Activated CD4-positive, alpha-beta T cell treated with anti-CD3 and anti-CD28 coated beads, Interleukin-2, amount 10 ng/mL, durations not matched to agents 24 days and 14 days (primary cell): ENCODE measurements at regions not wholly inside any gene's neighbourhood (a gene's known extent, or its start where the extent isn't known, plus 50 kb on each side); places are given as distances from the start of the nearest gene placed in this dataset.

Source experiments
- DNase-seq: peaks from one replicate; pipeline ENCODE4 v3.0.0; 2022
- H3K27ac Mint-ChIP-seq: one replicate; pipeline ENCODE4 v1.8.0; 2022; ENCODE audit warnings: mild to moderate bottlenecking, mixed read lengths
- H3K27me3 Mint-ChIP-seq: one replicate; pipeline ENCODE4 v1.8.0; 2022; ENCODE audit warnings: mixed read lengths
- H3K36me3 Mint-ChIP-seq: one replicate; pipeline ENCODE4 v1.8.0; 2022; ENCODE audit warnings: low read depth, mild to moderate bottlenecking, mixed read lengths
- H3K4me1 Mint-ChIP-seq: one replicate; pipeline ENCODE4 v1.8.0; 2021; ENCODE audit warnings: mixed read lengths
- H3K4me3 Mint-ChIP-seq: one replicate; pipeline ENCODE4 v1.8.0; 2022; ENCODE audit warnings: mild to moderate bottlenecking, moderate library complexity, mixed read lengths
- H3K9me3 Mint-ChIP-seq: one replicate; pipeline ENCODE4 v1.8.0; 2021; ENCODE audit warnings: mixed read lengths
- intact Hi-C: fragments of 100-400 bp; cut with micrococcal nuclease; formaldehyde crosslinking; loops from one replicate; pipeline ENCODE4 v1.15.1; 2023

GRCh38 chr14:22419620-22420019, 169.4 kb downstream of the DAD1 start:
- Mint-ChIP-seq H3K4me1 (no peaks in the 10 kb centered on the region), H3K36me3 (no peaks in the 10 kb centered on the region), H3K27me3 (no peaks in the 10 kb centered on the region), H3K27ac (no peak overlapping the region), H3K9me3 (no peaks in the 10 kb centered on the region), H3K4me3 (no peak overlapping the region)
- intact Hi-C loops: no loop called here
- no peak for DNase-seq

- no peak overlapping the region for H3K27ac Mint-ChIP-seq
- intact Hi-C loops: no loop called here
- no peak for DNase-seq
- no peaks in the 10 kb centered on the region for H3K27me3 Mint-ChIP-seq
- H3K9me3 Mint-ChIP-seq: no peaks in the 10 kb centered on the region
- H3K36me3 Mint-ChIP-seq: no peaks in the 10 kb centered on the region
- no peaks in the 10 kb centered on the region for H3K4me1 Mint-ChIP-seq
- no peak overlapping the region for H3K4me3 Mint-ChIP-seq
Measured at GRCh38 chr14:22418631-22419030, 170.4 kb downstream of the DAD1 start.

GRCh38 chr14:22417914-22418313, 171.1 kb downstream of the DAD1 start:
- intact Hi-C loops: no loop called here
- H3K27me3 Mint-ChIP-seq: no peaks in the 10 kb centered on the region
- DNase-seq: no peak
- H3K27ac Mint-ChIP-seq: no peak overlapping the region
- no peaks in the 10 kb centered on the region for H3K4me1 Mint-ChIP-seq
- H3K9me3 Mint-ChIP-seq: no peaks in the 10 kb centered on the region
- no peak overlapping the region for H3K4me3 Mint-ChIP-seq
- no peaks in the 10 kb centered on the region for H3K36me3 Mint-ChIP-seq

GRCh38 chr14:22416193-22416592, 172.8 kb downstream of the DAD1 start:
- H3K27me3 Mint-ChIP-seq: no peaks in the 10 kb centered on the region
- no peaks in the 10 kb centered on the region for H3K4me1 Mint-ChIP-seq
- intact Hi-C loops: no loop called here
- H3K27ac Mint-ChIP-seq: no peak overlapping the region
- no peaks in the 10 kb centered on the region for H3K9me3 Mint-ChIP-seq
- no peak for DNase-seq
- no peak overlapping the region for H3K4me3 Mint-ChIP-seq
- H3K36me3 Mint-ChIP-seq: no peaks in the 10 kb centered on the region

- no peak for DNase-seq
- H3K4me1 Mint-ChIP-seq: no peaks in the 10 kb centered on the region
- no peak overlapping the region for H3K4me3 Mint-ChIP-seq
- H3K27ac Mint-ChIP-seq: no peak overlapping the region
- no peaks in the 10 kb centered on the region for H3K9me3 Mint-ChIP-seq
- H3K27me3 Mint-ChIP-seq: no peaks in the 10 kb centered on the region
- intact Hi-C loops: no loop called here
- no peaks in the 10 kb centered on the region for H3K36me3 Mint-ChIP-seq
Measured at GRCh38 chr14:22415605-22415959, 173.4 kb downstream of the DAD1 start.

- Mint-ChIP-seq H3K4me3 (no peak overlapping the region), H3K4me1 (no peaks in the 10 kb centered on the region), H3K27ac (no peak overlapping the region), H3K36me3 (no peaks in the 10 kb centered on the region), H3K27me3 (no peaks in the 10 kb centered on the region), H3K9me3 (no peaks in the 10 kb centered on the region)
- intact Hi-C loops: no loop called here
- DNase-seq: no peak
Measured at GRCh38 chr14:22414876-22415604, 174.0 kb downstream of the DAD1 start.

GRCh38 chr14:22412926-22413411, 176.1 kb downstream of the DAD1 start:
- DNase-seq: no peak
- no peaks in the 10 kb centered on the region for H3K4me1 Mint-ChIP-seq
- no peaks in the 10 kb centered on the region for H3K9me3 Mint-ChIP-seq
- no peaks in the 10 kb centered on the region for H3K36me3 Mint-ChIP-seq
- H3K27ac Mint-ChIP-seq: no peak overlapping the region
- H3K27me3 Mint-ChIP-seq: no peaks in the 10 kb centered on the region
- no peak overlapping the region for H3K4me3 Mint-ChIP-seq
- intact Hi-C loops: no loop called here

- H3K4me1 Mint-ChIP-seq: no peaks in the 10 kb centered on the region
- H3K36me3 Mint-ChIP-seq: no peaks in the 10 kb centered on the region
- no peak overlapping the region for H3K4me3 Mint-ChIP-seq
- no peaks in the 10 kb centered on the region for H3K27me3 Mint-ChIP-seq
- intact Hi-C loops: no loop called here
- no peak overlapping the region for H3K27ac Mint-ChIP-seq
- DNase-seq: no peak
- H3K9me3 Mint-ChIP-seq: no peaks in the 10 kb centered on the region
Measured at GRCh38 chr14:22411398-22412055, 177.5 kb downstream of the DAD1 start.

GRCh38 chr14:22410497-22410896, 178.5 kb downstream of the DAD1 start:
- H3K4me3 Mint-ChIP-seq: no peak overlapping the region
- no peaks in the 10 kb centered on the region for H3K9me3 Mint-ChIP-seq
- intact Hi-C loops: no loop called here
- H3K36me3 Mint-ChIP-seq: no peaks in the 10 kb centered on the region
- H3K27ac Mint-ChIP-seq: no peak overlapping the region
- no peaks in the 10 kb centered on the region for H3K4me1 Mint-ChIP-seq
- no peaks in the 10 kb centered on the region for H3K27me3 Mint-ChIP-seq
- DNase-seq: no peak

- no peaks in the 10 kb centered on the region for H3K9me3 Mint-ChIP-seq
- intact Hi-C loops: no loop called here
Measured at GRCh38 chr14:22409006-22409405, 180.0 kb downstream of the DAD1 start.

GRCh38 chr14:22408547-22408946, 180.5 kb downstream of the DAD1 start:
- Mint-ChIP-seq H3K4me1 (no peaks in the 10 kb centered on the region), H3K27ac (no peak overlapping the region), H3K27me3 (no peaks in the 10 kb centered on the region), H3K36me3 (no peaks in the 10 kb centered on the region), H3K9me3 (no peaks in the 10 kb centered on the region), H3K4me3 (no peak overlapping the region)
- DNase-seq: no peak
- intact Hi-C loops: no loop called here

More at GRCh38 chr14:22409006-22409405, 180.0 kb downstream of the DAD1 start:
- no peaks in the 10 kb centered on the region for H3K4me1 Mint-ChIP-seq
- no peaks in the 10 kb centered on the region for H3K27me3 Mint-ChIP-seq
- DNase-seq: no peak
- no peaks in the 10 kb centered on the region for H3K36me3 Mint-ChIP-seq
- no peak overlapping the region for H3K27ac Mint-ChIP-seq
- no peak overlapping the region for H3K4me3 Mint-ChIP-seq

GRCh38 chr14:22407033-22407432, 182.0 kb downstream of the DAD1 start:
- intact Hi-C loops: no loop called here
- Mint-ChIP-seq H3K27ac (no peak overlapping the region), H3K9me3 (no peaks in the 10 kb centered on the region), H3K4me1 (no peaks in the 10 kb centered on the region), H3K36me3 (no peaks in the 10 kb centered on the region), H3K4me3 (no peak overlapping the region), H3K27me3 (no peaks in the 10 kb centered on the region)
- DNase-seq: no peak

- H3K9me3 Mint-ChIP-seq: no peaks in the 10 kb centered on the region
- H3K4me3 Mint-ChIP-seq: no peak overlapping the region
- no peak for DNase-seq
- intact Hi-C loops: no loop called here
- H3K27ac Mint-ChIP-seq: no peak overlapping the region
- H3K4me1 Mint-ChIP-seq: no peaks in the 10 kb centered on the region
- H3K27me3 Mint-ChIP-seq: no peaks in the 10 kb centered on the region
- no peaks in the 10 kb centered on the region for H3K36me3 Mint-ChIP-seq
Measured at GRCh38 chr14:22405201-22405600, 183.8 kb downstream of the DAD1 start.

- Mint-ChIP-seq H3K4me1 (no peaks in the 10 kb centered on the region), H3K27me3 (no peaks in the 10 kb centered on the region), H3K9me3 (no peaks in the 10 kb centered on the region), H3K4me3 (no peak overlapping the region), H3K36me3 (no peaks in the 10 kb centered on the region), H3K27ac (no peak overlapping the region)
- DNase-seq: no peak
- intact Hi-C loops: no loop called here
Measured at GRCh38 chr14:22403296-22403695, 185.7 kb downstream of the DAD1 start.
